ENCODE measurements at regions not wholly inside any gene's neighbourhood (a gene's known extent, or its start where the extent isn't known, plus 50 kb on each side); places are given as distances from the start of the nearest gene placed in this dataset.
"Not testable (repeated sequence)": the region's sequence is repeated elsewhere in the genome, so short reads cannot be mapped to it uniquely, and the experiment has no call there.

GRCh38 chr4:23504083-23504482 is 385.8 kb downstream of the PPARGC1A start:
- no peak for DNase-seq

GRCh38 chr4:23500894-23501449 is 388.9 kb downstream of the PPARGC1A start:
- no peak for DNase-seq

- no peak for DNase-seq
Observed at GRCh38 chr4:23485801-23486200, 404.0 kb downstream of the PPARGC1A start.

GRCh38 chr4:23484689-23485088 is 405.2 kb downstream of the PPARGC1A start:
- DNase-seq = no peak

DNA sequence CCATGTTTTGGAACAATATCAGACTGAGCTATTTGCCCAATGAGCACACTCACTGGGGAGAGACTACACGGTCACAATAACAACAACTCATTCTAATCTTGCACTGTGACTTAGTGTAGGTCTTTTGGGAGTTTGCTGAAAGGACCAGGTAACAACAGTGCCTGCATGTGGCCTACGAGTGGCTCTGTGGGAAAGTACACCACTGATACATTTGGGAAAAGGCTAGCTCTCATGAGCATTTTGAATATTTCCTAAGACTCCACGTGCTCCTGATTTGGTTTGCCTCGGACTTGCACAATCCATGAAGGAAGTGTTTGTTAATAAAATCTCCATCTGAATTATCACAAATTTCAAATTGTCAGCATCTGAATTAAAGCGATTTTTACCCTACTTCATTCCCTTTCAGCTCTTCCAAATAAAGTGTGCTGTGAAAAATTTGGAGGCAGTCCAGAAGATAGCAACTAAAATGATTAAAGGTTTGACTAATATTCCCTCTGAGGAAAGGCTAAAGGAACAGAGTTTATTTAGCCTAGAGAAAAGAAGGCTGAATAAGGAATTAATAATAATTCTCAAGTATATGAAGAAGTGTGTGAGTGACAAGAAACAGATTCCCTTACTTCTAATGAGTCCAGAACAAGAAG is 406.4 kb downstream of the PPARGC1A start:
- no peak for DNase-seq

- DNase-seq = no peak
Observed at GRCh38 chr4:23481566-23481965, 408.3 kb downstream of the PPARGC1A start.

DNA sequence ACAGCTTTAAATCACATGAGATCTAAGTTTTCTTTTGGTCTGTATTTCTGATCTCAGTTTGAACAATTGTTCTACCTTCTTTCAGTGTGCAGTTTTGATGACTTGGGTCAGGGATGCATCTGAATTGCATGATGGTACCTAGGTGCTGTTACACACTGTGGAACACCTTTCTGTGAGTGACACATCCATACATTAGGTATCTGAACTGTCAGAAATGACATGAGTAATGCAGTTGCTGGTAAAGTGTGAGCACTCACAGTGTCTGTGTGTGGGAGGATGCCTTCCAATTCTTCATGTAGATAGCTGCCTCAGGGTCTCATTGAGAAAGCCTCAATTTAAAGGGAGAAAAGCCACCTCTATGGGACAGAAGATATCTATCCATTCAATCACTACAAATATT is 411.9 kb downstream of the PPARGC1A start:
- DNase-seq = no peak

DNA sequence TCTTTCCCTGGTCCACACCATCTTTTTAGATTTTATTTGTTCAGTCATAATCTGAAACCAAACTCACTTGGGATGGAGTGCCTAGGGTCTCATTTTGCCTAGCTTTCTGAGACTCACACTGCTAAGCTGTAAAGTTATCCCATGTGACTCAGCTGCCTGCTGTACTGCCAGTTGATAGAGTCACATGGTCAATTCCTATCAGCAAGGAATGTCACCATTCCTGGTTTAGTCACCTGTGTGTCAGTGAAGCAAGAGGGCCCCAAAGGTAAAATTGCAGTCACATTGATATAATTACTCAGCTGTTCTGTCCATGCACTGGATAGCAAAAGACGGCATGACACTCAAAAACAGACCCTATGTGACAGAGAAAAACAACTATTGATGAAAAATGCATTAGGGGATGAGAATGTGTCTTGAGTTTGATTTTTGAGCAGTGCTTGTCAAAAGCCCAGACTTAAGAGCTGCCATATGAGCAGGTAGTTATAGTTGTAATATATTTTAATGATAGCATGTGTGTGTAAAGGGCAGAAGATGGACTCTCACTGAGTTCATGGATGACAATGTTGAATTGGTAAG is 413.2 kb downstream of the PPARGC1A start:
- DNase-seq = no peak

DNA sequence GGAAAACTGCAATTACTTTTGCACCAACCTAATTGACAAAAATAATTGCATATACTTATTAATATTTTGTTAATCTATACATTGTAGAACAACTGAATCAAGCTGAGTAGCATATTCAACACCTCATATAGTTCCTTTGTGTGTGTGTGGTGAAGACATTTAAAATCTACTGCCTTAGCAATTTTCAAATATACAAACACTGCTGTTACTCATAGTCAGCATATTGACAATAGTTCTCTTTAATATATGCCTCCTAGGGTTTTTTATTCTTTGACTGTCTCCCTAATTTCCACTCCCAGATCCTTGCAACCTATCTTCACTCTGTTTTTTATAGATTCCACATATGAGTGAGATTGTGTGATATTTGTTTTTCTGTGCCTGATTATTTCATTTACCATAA is 426.8 kb downstream of the PPARGC1A start:
- no peak for DNase-seq

DNA sequence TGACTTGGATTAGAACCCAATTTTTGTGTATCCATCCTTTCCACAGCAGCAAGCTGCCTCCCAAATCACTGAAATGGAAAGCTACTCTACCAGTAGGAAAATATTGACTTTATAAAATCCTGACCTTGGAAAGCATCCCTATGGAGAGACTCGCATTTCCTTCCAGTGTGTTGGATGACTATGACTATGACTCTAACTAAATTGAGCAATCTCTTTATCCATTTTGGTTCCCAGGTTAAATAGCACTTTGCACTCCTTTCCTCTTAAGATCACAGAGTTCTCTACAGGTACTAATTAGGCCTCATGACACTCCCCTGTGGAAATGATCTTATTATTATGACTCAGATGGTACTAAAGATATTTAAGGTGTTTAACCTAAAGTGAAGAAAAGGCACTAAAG is 431.8 kb downstream of the PPARGC1A start:
- no peak for DNase-seq

- no peak for DNase-seq
Observed at GRCh38 chr4:23456864-23457263, 433.0 kb downstream of the PPARGC1A start.

DNA sequence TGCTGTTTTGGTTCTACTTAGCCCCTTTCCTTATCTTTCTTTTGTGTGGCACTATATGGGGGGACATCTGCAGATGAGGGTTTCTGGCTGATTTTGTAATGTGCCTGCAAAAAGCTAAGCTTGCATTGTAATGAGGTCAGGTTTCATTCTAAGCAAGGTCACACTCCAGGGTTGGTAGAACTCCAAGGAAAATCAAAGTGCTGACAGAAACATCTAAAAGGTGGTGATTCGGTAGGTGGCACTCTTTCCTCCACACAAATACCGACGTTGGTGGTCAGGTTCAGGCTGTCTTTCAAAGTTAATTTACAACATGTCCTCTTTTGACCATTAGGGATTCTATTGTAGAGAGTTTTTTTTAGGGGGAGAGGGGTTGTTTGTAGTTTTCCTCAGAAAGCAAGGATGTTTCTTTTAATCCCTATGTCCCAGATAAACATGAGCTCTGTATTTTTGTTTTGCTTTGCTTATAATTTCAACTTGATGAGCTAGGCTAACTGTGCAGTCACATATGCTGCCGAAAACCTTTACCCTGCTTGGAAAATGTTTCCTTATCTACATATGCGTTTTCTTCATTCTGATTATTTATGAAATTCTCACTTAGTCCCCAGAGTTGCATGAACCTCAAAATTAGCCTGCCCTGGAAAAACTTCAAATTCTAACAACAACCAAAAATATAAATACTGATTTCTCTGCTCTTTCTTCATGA is 434.2 kb downstream of the PPARGC1A start:
- DNase-seq = peak; percentile 25

DNA sequence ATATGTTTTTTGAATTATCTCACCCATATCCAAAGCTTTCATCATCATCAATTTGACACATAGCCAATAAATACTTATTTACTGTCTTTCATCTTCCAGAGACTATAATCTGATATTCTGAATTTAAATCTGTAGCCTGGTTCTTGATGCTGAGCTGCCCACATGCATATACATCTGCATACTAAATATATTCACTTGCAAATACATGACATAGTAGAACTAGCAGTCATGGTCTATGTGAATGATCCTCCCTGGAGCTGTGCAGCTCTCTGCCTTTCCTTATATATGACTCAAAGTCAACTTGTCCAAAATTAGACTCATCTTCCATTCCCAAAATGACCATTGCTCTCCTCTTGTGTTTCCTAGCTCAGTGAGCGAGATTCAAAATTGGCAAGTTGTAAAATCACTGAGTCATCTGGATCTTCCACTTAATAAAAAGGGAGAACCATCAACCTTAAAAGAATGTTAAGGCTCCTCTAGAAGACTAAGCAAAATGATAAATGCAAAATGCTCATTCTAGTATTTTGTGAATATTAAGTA is 448.2 kb downstream of the PPARGC1A start:
- DNase-seq = no peak

- no peak for DNase-seq
Observed at GRCh38 chr4:23438764-23439163, 451.1 kb downstream of the PPARGC1A start.

DNA sequence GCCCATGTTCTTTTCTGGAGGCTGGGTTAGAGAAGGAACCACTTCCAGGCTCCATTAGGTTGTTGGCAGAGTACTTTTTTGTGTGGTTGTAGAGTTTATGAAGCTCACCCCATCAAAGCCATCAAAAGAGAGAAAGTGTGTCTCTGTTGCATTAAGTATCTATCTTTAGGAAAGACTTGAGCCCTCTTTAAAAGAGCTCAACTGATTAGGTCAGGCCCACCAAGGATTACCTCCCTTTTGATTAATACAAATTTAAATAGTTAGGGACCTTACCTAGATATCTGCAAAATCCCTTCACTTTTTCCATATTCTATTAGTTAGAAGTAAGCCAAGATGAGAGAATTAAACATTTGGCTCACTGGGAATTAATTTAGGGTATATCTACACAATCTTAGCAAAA is 460.4 kb downstream of the PPARGC1A start:
- DNase-seq = no peak

DNA sequence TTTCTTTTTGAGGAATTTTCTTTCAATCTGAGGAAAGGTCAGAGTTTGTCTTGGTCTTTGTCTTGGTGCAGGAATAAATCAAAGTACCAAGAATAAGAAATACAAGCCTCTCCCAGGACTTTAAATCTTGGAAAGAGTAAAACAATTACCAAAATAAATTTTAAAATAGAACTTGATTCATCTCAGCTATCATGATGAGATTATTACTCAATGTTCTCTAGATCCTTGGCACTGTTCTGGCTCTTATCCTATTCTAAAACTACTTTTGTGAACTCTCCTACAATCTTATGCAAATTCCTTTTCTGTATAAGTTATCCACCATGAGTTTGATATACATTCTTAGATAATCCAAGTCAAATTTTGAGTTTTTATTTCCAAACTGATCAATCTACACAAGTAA is 464.3 kb downstream of the PPARGC1A start:
- DNase-seq = no peak

GRCh38 chr4:23423540-23423939 is 466.3 kb downstream of the PPARGC1A start:
- DNase-seq = no peak

- DNase-seq = no peak
Observed at GRCh38 chr4:23422878-23423277, 467.0 kb downstream of the PPARGC1A start.

GRCh38 chr4:23413631-23414030 is 476.2 kb downstream of the PPARGC1A start:
- no peak for DNase-seq

GRCh38 chr4:23412701-23413100 is 477.1 kb downstream of the PPARGC1A start:
- DNase-seq = no peak

GRCh38 chr4:23408913-23409312 is 480.9 kb downstream of the PPARGC1A start:
- not testable (repeated sequence) for DNase-seq

GRCh38 chr4:23401572-23401971 is 488.3 kb downstream of the PPARGC1A start:
- DNase-seq = no peak

GRCh38 chr4:23392860-23393458 is 496.9 kb downstream of the PPARGC1A start:
- DNase-seq = no peak

All from retina (tissue), 1 donor.